Mucosa of descending colon (tissue), 3 donors: ENCODE measurements at regions not wholly inside any gene's neighbourhood (a gene's known extent, or its start where the extent isn't known, plus 50 kb on each side); places are given as distances from the start of the nearest gene placed in this dataset.
A peak's percentile ranks its signal among the peaks of the same experiment; 100 is the strongest.

ENCODE experiments used
- ATAC-seq: fragments of 200-7000 bp; cut with Tn5 transposase; one replicate; pipeline ENCODE4 v1.9.1; 2020; ENCODE audit warnings: mild to moderate bottlenecking, moderate library complexity
- DNase-seq, 3 donors: peaks; one replicate each; pipeline ENCODE4 v3.0.0-alpha.2; 2020
- H3K36me3 ChIP-seq: fragments of 200-600 bp; one replicate; pipeline ENCODE4 v1.8.0; 2021; ENCODE audit warnings: low read depth, mild to moderate bottlenecking
- H3K4me1 ChIP-seq: fragments of 200-600 bp; one replicate; pipeline ENCODE4 v1.8.0; 2021; ENCODE audit warnings: low read depth, mild to moderate bottlenecking
- H3K4me3 ChIP-seq: fragments of 200-600 bp; one replicate; pipeline ENCODE4 v1.8.0; 2021; ENCODE audit warnings: mild to moderate bottlenecking
- H3K9me3 ChIP-seq: fragments of 200-600 bp; one replicate; pipeline ENCODE4 v1.8.0; 2021; ENCODE audit warnings: mild to moderate bottlenecking
- CTCF ChIP-seq: fragments of 200-600 bp; IDR thresholded peaks from one replicate; pipeline ENCODE4 v1.8.0; 2022; ENCODE audit warnings: antibody characterized with exemption, mild to moderate bottlenecking
- intact Hi-C, 2 donors: fragments of 100-400 bp; cut with DNase I in 1 of 2; cut with micrococcal nuclease in 1 of 2; formaldehyde crosslinking; loops; one replicate each; pipeline versions ENCODE4 v1.11.0 to v1.11.1; 2022; cut with DNase I, micrococcal nuclease
- donor health status: DM: no; HTN: no; CAD: no; lungs with moderate emphysema.
- donor health status: DM: no; HTN: no; CAD: no.
- donor health status: DM: no; HTN: yes; CAD: no.

GRCh38 chr5:57538341-57538955, 55.8 kb upstream of the ACTBL2 start:
- TF ChIP-seq CTCF = no peak
- no peaks in the 10 kb centered on the region for H3K4me1 ChIP-seq
- intact Hi-C loops = no loop called here
- no peaks in the 10 kb centered on the region for H3K36me3 ChIP-seq
- no peak overlapping the region for H3K4me3 ChIP-seq
- no peaks in the 10 kb centered on the region for H3K9me3 ChIP-seq
- DNase-seq (peak in 1 of 3 donors; percentile 26), ATAC-seq (no peak)

GRCh38 chr5:57537811-57538210, 55.2 kb upstream of the ACTBL2 start:
- intact Hi-C loops = no loop called here
- ATAC-seq (no peak), DNase-seq (no peak)
- Histone ChIP-seq H3K36me3 (no peaks in the 10 kb centered on the region), H3K4me3 (no peak overlapping the region), H3K9me3 (no peaks in the 10 kb centered on the region), H3K4me1 (no peaks in the 10 kb centered on the region)
- no peak for TF ChIP-seq CTCF

GRCh38 chr5:57532513-57533497, 50.2 kb upstream of the ACTBL2 start:
- no peak for ATAC-seq
- H3K36me3 ChIP-seq = no peaks in the 10 kb centered on the region
- no peak overlapping the region for H3K4me3 ChIP-seq
- DNase-seq = no peak
- H3K4me1 ChIP-seq = no peaks in the 10 kb centered on the region
- H3K9me3 ChIP-seq = no peaks in the 10 kb centered on the region
- intact Hi-C loops = no loop called here
- TF ChIP-seq CTCF = no peak
